Left lung (tissue), 4 donors: ENCODE measurements at regions not wholly inside any gene's neighbourhood (a gene's known extent, or its start where the extent isn't known, plus 50 kb on each side); places are given as distances from the start of the nearest gene placed in this dataset.
A peak's percentile ranks its signal among the peaks of the same experiment; 100 is the strongest.

Source experiments
- ATAC-seq: fragments of 200-7000 bp; cut with Tn5 transposase; one replicate; pipeline ENCODE4 v1.9.1; 2020; ENCODE audit warnings: moderate library complexity
- DNase-seq, 4 donors: peaks; one replicate each; pipeline ENCODE4 v3.0.0-alpha.2; 2013 to 2020
- H3K27ac ChIP-seq, 2 donors: fragments of 200-600 bp; sonication (generic) in 1 of 2; one replicate each; pipeline versions ENCODE4 v1.5.0 to v1.8.0; 2020 to 2021
- H3K27me3 ChIP-seq, 2 donors: fragments of 200-600 bp; sonication (generic) in 1 of 2; one replicate each; pipeline versions ENCODE4 v1.5.0 to v1.8.0; 2020 to 2021
- H3K36me3 ChIP-seq, 2 donors: fragments of 200-600 bp; sonication (generic) in 1 of 2; one replicate each; pipeline versions ENCODE4 v1.5.0 to v1.8.0; 2020 to 2021
- H3K4me1 ChIP-seq, 2 donors: fragments of 200-600 bp; one replicate each; pipeline ENCODE4 v1.8.0; 2021
- H3K4me3 ChIP-seq, 2 donors: fragments of 200-600 bp; sonication (generic) in 1 of 2; one replicate each; pipeline versions ENCODE4 v1.5.0 to v1.8.0; 2020 to 2021; ENCODE audit warnings: mild to moderate bottlenecking in 1 of 2
- H3K9me3 ChIP-seq, 2 donors: fragments of 200-600 bp; sonication (generic) in 1 of 2; one replicate each; pipeline versions ENCODE4 v1.5.0 to v1.8.0; 2020 to 2021
- intact Hi-C, 2 donors: fragments of 100-400 bp; cut with DNase I; formaldehyde crosslinking; loops; one replicate each; pipeline versions ENCODE4 v1.11.2 to v1.14.2; 2022
- TF ChIP-seq, protein P1 (sequence below), 2 donors: fragments of 200-600 bp; sonication (generic) in 1 of 2; IDR thresholded peaks; one replicate each; pipeline versions ENCODE4 v1.5.0 to v1.8.0; 2021; ENCODE audit warnings: antibody characterized with exemption in 2 of 2
- donor health status: DM: no; HTN: yes; CAD: no.
- donor health status: DM: no; HTN: no; CAD: no.

DNA sequence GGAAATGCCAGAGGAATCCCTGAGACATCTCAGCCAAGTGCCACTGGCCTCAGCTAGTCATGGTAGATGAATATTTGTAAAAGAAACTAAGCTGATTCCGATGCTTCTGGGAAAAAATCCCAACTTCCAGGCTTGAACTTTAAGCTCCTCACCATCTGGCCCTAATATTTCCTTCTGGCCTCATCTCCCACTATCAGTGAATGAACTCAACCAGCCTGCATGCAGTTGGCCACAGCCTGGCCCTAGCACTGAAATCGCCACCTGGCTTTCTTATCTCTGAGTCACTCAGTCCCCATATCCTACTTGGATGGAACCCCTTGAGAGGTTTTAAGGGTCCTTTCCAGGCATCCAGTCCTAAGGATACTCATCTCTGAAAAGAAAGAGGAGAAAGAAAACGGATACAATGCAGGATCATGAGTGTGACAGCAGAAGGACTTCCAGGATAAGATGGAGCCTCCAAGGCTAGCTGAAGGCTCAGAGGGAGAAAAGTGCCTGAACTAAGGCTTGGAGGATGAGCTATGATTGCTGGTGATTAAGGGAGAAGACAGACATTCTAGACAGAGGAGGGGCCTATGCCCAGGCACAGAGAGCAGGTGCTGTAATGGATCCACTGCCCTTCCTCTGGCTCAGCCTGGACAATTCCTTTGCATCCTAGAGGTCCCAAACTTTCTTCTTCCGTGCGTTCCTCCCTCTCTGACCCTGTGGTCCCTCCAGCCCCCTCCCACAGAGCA is 141.5 kb upstream of the MYCN start:
- intact Hi-C loops = no loop called here
- TF ChIP-seq, protein P1, sequence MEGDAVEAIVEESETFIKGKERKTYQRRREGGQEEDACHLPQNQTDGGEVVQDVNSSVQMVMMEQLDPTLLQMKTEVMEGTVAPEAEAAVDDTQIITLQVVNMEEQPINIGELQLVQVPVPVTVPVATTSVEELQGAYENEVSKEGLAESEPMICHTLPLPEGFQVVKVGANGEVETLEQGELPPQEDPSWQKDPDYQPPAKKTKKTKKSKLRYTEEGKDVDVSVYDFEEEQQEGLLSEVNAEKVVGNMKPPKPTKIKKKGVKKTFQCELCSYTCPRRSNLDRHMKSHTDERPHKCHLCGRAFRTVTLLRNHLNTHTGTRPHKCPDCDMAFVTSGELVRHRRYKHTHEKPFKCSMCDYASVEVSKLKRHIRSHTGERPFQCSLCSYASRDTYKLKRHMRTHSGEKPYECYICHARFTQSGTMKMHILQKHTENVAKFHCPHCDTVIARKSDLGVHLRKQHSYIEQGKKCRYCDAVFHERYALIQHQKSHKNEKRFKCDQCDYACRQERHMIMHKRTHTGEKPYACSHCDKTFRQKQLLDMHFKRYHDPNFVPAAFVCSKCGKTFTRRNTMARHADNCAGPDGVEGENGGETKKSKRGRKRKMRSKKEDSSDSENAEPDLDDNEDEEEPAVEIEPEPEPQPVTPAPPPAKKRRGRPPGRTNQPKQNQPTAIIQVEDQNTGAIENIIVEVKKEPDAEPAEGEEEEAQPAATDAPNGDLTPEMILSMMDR (IDR thresholded peaks at IDR 0.05) = no peak
- no peaks in the 10 kb centered on the region for H3K36me3 ChIP-seq
- DNase-seq (no peak), ATAC-seq (peak; percentile 18)
- H3K27me3 ChIP-seq = no peaks in the 10 kb centered on the region
- H3K9me3 ChIP-seq = no peaks in the 10 kb centered on the region
- H3K4me3 ChIP-seq = no peak overlapping the region
- peaks cover 0 to 3% of the 10 kb centered on the region in 2 donors for H3K4me1 ChIP-seq
- H3K27ac ChIP-seq = no peak overlapping the region

- intact Hi-C loops = no loop called here
- H3K27ac ChIP-seq = no peak overlapping the region
- H3K27me3 ChIP-seq = no peaks in the 10 kb centered on the region
- TF ChIP-seq, protein P1 (IDR thresholded peaks at IDR 0.05) = no peak
- no peaks in the 10 kb centered on the region for H3K9me3 ChIP-seq
- H3K4me1 ChIP-seq = peaks cover 0 to 3% of the 10 kb centered on the region in 2 donors
- H3K36me3 ChIP-seq = no peaks in the 10 kb centered on the region
- H3K4me3 ChIP-seq = no peak overlapping the region
- ATAC-seq = peak; percentile 84
- no peak for DNase-seq
These were observed 140.9 kb upstream of the MYCN start for GRCh38 chr2:15799432-15799827.

- ATAC-seq (peak; percentile 49), DNase-seq (peak in 2 of 4 donors; percentile 37 to 71)
- no peak overlapping the region for H3K4me3 ChIP-seq
- H3K36me3 ChIP-seq = no peaks in the 10 kb centered on the region
- H3K27me3 ChIP-seq = no peaks in the 10 kb centered on the region
- no peak overlapping the region for H3K27ac ChIP-seq
- no peaks in the 10 kb centered on the region for H3K9me3 ChIP-seq
- TF ChIP-seq, protein P1 (IDR thresholded peaks at IDR 0.05) = no peak
- H3K4me1 ChIP-seq = no peaks in the 10 kb centered on the region
- intact Hi-C loops = no loop called here
These were observed 139.6 kb upstream of the MYCN start for GRCh38 chr2:15800495-15801329.

GRCh38 chr2:15801439-15801838 is 138.9 kb upstream of the MYCN start:
- Histone ChIP-seq H3K27ac (no peak overlapping the region), H3K4me3 (no peak overlapping the region), H3K27me3 (no peaks in the 10 kb centered on the region), H3K9me3 (no peaks in the 10 kb centered on the region), H3K4me1 (no peaks in the 10 kb centered on the region), H3K36me3 (no peaks in the 10 kb centered on the region)
- TF ChIP-seq, protein P1 (IDR thresholded peaks at IDR 0.05) = no peak
- ATAC-seq (no peak), DNase-seq (no peak)
- intact Hi-C loops = no loop called here

- H3K36me3 ChIP-seq = no peaks in the 10 kb centered on the region
- intact Hi-C loops = no loop called here
- no peaks in the 10 kb centered on the region for H3K4me1 ChIP-seq
- no peak overlapping the region for H3K4me3 ChIP-seq
- DNase-seq (no peak), ATAC-seq (no peak)
- TF ChIP-seq, protein P1 (IDR thresholded peaks at IDR 0.05) = no peak
- H3K9me3 ChIP-seq = no peaks in the 10 kb centered on the region
- H3K27ac ChIP-seq = no peak overlapping the region
- no peaks in the 10 kb centered on the region for H3K27me3 ChIP-seq
These were observed 138.4 kb upstream of the MYCN start for GRCh38 chr2:15801904-15802303.
